Forelimb muscle (tissue), 1 donor: ENCODE measurements at regions not wholly inside any gene's neighbourhood (a gene's known extent, or its start where the extent isn't known, plus 50 kb on each side); places are given as distances from the start of the nearest gene placed in this dataset.
"Not testable (repeated sequence)": the region's sequence is repeated elsewhere in the genome, so short reads cannot be mapped to it uniquely, and the experiment has no call there.

Source experiments
- DNase-seq: peaks from one replicate; pipeline ENCODE4 v3.0.0-alpha.2; 2013; ENCODE audit warnings: low read depth

DNA sequence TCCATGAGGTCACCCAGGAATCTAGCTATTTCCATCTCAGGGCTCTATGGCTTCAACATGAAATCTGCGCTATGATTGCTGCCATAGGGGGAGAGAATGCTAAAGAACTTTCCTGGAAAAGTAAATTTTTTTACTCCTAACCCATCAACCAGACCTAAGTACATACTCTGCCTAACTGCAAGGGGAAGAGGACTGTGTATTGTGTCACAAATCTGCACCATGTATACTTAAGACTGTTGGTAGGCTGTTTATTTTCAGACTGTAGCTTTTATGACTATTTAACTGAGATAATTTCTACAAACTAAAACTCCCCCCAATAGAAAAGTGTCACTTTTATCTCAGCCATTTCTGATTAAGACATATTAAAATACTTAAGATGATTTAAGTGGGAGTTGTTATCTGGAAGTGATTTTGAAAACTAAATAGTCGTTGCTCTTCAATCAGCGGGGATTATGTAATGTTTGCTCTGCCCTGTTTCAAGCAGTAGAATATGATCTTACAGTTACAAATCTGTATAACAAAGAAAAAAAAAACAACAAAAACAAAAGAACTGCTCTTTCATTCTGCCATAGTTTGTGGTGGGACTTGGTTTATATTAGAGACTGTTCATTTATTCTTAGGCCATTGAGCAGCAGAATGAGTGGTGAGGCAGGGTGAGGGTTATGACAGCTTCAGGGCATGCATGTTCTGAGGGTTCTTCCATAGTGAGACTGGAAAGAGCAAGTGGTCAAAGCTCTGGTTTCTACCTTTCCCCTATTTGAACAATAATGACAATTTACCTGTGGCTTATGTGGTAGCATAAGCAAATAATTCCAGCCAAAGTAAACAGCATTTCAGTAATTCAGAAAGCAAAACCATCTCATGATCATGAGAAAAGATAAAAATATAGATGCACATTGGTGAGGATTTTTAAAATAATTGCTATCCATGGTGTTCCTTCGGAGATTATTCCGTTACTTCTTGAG lies 126.3 kb upstream of the CEP162 start:
- DNase-seq: no peak

GRCh38 chr6:84350397-84350796 lies 123.0 kb upstream of the CEP162 start:
- no peak for DNase-seq

DNA sequence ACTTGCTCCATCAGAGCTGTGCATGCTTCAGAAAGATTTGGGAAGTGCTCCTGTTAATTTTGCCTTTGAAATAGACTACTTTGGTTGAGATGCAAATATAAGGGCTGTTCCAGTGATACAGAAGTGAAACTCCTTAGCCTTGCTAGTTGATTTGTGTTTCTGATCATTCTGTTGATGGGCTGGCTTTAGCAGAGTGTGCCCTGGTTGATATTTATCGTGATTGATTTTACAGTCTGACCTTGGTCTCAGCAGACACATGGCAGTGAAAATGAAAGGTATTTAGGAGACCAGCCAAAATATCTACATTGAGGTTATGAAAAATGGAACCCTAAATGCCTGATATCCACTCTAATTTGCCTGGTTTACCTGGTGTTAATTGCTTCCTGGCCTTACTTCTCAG lies 122.1 kb upstream of the CEP162 start:
- DNase-seq: no peak

- no peak for DNase-seq
Measured at GRCh38 chr6:84348801-84349200, 121.4 kb upstream of the CEP162 start.

GRCh38 chr6:84346372-84346771 lies 118.9 kb upstream of the CEP162 start:
- DNase-seq: no peak

GRCh38 chr6:84344005-84344404 lies 116.6 kb upstream of the CEP162 start:
- no peak for DNase-seq

- DNase-seq: no peak
Measured at GRCh38 chr6:84340422-84340821, 113.0 kb upstream of the CEP162 start.

DNA sequence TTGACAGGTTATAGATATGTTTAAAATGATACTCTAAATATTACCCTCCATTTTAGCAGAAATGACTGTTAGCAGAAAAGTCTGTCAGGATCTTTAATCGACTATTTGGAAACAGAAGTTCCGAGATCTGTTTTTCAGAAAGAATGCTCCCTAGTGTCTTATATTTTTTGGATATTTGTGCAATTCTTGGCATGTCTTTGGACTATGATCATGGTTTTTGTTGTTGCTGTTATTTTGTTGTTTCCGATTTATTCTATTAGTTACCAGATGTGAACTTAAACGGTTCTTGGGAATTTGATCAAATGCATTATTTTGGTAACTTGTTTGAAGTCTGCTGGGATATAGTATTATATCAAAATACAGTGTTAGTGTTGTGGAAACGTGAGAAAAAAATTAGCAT lies 106.4 kb upstream of the CEP162 start:
- DNase-seq: no peak

GRCh38 chr6:84332139-84333034 lies 104.9 kb upstream of the CEP162 start:
- no peak for DNase-seq

- DNase-seq: no peak
Measured at GRCh38 chr6:84330325-84330724, 102.9 kb upstream of the CEP162 start.

DNA sequence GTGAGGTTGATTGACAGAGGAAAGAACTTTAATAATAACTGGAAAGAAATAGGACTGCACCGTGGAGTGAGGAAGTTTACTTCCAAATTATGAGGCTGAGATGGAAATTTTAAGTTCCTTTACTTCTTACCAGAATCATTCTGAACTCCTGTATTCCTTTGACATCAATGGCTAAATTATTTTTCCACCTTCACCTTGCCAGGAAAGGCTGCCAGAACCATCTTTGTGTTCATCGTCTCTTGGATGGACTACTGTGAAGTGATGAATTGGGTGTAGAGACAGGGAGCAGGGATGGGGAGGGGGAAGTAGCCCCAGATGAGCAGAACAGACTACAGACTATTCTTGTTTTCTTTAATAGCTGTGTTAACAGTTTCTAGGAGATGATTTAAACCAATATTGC lies 102.1 kb upstream of the CEP162 start:
- DNase-seq: no peak

GRCh38 chr6:84329077-84329476 lies 101.6 kb upstream of the CEP162 start:
- DNase-seq: no peak

GRCh38 chr6:84317463-84317862 lies 90.0 kb upstream of the CEP162 start:
- no peak for DNase-seq

DNA sequence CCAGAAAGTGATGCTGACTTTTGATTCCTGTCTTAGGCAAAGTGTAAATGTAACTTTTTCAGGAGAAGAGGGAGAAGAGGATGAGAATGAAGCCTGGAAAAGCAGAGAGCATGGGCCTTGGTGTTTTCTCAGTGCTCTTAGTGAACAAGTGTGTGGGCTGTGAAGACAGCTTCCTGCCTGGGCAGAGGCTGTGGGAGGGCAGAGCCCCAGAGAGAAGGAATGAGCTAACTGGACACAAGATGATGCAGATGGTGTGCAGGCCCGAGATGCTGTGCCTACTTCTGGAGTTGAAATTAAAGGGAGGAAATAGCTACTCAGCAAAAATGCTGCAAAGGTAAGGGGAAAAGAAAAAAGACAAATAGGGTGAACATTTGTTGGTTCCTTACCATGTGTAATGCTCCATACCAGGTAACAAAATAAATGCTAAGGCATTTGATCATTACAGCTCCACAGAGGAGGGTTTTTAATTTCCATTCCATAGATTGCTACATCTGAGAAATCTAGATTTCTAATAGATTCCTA lies 87.0 kb upstream of the CEP162 start:
- DNase-seq: no peak

- no peak for DNase-seq
Measured at GRCh38 chr6:84309336-84309735, 81.9 kb upstream of the CEP162 start.

DNA sequence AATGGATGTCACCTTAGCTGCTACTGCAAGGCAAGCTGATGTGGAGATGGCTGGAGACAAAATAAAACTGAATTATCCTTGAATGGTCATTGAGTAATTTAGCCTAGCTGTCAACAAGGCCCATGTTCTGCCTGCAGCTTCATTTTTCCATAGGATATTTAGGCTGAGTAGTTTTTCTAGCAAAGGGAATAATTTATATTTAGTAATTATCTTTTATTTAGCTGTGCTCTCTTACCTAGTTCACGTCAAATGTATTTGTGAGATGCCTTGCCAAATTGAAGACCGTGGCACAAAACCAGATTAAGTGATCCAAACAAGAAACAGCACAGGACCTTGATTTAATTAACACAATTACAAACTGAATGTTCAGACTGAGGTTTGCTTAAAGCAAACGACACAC lies 77.4 kb upstream of the CEP162 start:
- no peak for DNase-seq

- not testable (repeated sequence) for DNase-seq
Measured at GRCh38 chr6:84291033-84291432, 63.6 kb upstream of the CEP162 start.

DNA sequence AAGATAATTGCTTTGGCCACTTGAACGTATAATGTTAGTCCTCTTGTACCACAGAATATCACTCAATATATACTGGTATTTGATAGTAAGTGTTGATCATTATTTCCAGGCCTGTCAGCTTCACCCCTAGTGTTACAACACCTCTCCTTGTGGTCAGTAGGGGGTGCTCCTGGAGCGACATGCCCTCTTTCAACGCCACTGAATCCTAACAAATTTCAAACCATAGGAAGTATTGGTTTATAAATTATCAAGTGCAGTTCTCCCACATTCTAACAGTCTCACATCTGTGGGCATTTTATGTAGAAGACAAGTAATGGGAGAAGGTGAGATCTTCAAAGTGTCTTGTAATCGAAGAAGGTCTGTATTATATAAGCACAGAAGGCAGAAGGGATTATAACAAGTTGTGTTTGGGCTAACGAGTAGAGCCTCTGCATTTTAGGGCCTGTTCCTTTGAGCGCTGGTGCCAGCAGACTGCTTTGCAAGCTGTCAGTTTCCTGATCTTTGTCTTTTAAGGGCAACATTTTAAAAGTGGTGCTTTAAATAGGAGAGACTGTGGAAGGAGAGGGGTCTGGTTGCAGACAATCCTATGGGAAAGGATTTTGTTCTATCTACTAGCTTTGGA lies 57.1 kb upstream of the CEP162 start:
- DNase-seq: no peak

DNA sequence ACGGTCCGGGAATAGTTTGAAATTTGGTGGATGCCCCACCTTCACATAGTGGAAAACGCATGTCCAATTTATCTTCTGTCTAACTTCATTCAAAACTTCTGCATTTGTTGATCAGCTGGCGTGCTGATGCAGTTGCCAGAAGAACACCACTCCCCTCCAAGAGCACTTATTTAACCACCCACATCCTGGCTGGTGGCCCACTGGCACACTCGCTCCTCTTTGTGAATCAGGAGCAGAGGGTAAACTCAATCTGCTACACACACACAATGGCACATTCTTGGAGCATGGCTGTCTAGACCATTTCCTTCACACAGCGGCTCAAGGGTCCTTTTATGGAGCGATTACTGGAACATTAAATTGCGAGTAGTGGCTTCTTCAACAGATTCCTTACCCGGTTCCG lies 55.1 kb upstream of the CEP162 start:
- DNase-seq: no peak

DNA sequence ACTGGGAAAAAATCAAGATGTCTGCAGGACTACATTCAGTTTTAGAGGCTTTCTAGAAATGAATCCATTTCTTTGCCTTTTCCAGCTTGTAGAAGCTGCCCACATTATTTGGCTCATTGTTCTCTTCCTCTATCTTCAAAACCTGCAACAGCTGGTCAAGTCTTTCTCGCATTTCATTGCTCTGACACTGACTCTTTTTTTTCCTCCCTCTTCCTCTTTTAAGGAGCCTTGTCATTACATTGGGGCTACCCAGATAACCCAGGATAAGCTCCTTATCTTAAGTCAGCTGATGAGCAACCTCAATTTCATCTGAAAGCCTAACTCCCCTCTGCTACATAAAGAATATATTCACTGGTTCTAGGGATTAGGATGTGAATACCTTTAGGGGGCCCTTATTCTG lies 53.2 kb upstream of the CEP162 start:
- DNase-seq: no peak

- no peak for DNase-seq
Measured at GRCh38 chr6:84280030-84280429, 52.6 kb upstream of the CEP162 start.
